H9 (cell line): ENCODE measurements at regions not wholly inside any gene's neighbourhood (a gene's known extent, or its start where the extent isn't known, plus 50 kb on each side); places are given as distances from the start of the nearest gene placed in this dataset.

Experiments
- DNase-seq: peaks from one replicate; pipeline ENCODE4 v3.0.0-alpha.2; 2017
- H2AFZ ChIP-seq: one replicate; pipeline ENCODE4 v1.6.1; 2013; ENCODE audit warnings: mild to moderate bottlenecking, low read length, control low read depth, moderate library complexity
- H2AK5ac ChIP-seq: 2 replicates; pipeline ENCODE4 v1.6.1; 2013; ENCODE audit warnings: low read length, control low read depth, mixed read lengths; ENCODE audit not compliant: insufficient read length
- H2BK120ac ChIP-seq: one replicate; pipeline ENCODE4 v1.6.1; 2013; ENCODE audit warnings: low read depth, mild to moderate bottlenecking, low read length, control low read depth, inconsistent platforms; ENCODE audit not compliant: poor library complexity, severe bottlenecking
- H2BK12ac ChIP-seq: 2 replicates; pipeline ENCODE4 v1.6.1; 2013; ENCODE audit warnings: low read length, control low read depth, mixed read lengths, low read depth; ENCODE audit not compliant: insufficient read length
- H2BK15ac ChIP-seq: 2 replicates; pipeline ENCODE4 v1.6.1; 2013; ENCODE audit warnings: low read depth, low read length, control low read depth
- H2BK20ac ChIP-seq: one replicate; pipeline ENCODE4 v1.6.1; 2013; ENCODE audit warnings: low read depth, mild to moderate bottlenecking, low read length, control low read depth, inconsistent platforms; ENCODE audit not compliant: poor library complexity, severe bottlenecking
- H2BK5ac ChIP-seq: 2 replicates; pipeline ENCODE4 v1.6.1; 2013; ENCODE audit warnings: low read length, control low read depth, mixed read lengths; ENCODE audit not compliant: insufficient read length
- H3K14ac ChIP-seq: 2 replicates; pipeline ENCODE4 v1.6.1; 2013; ENCODE audit warnings: low read length, control low read depth; ENCODE audit not compliant: insufficient read depth
- H3K18ac ChIP-seq: 2 replicates; pipeline ENCODE4 v1.6.1; 2013; ENCODE audit warnings: low read depth, mild to moderate bottlenecking, mixed read lengths, low read length, control low read depth; ENCODE audit not compliant: insufficient read length
- H3K23ac ChIP-seq: 2 replicates; pipeline ENCODE4 v1.6.1; 2013; ENCODE audit warnings: low read length, control low read depth, mixed read lengths, low read depth; ENCODE audit not compliant: insufficient read length
- H3K23me2 ChIP-seq: 2 replicates; pipeline ENCODE4 v1.6.1; 2013; ENCODE audit warnings: low read depth, mild to moderate bottlenecking, mixed read lengths, low read length, control low read depth; ENCODE audit not compliant: insufficient read length, poor library complexity, severe bottlenecking
- H3K27ac ChIP-seq: 2 replicates; pipeline ENCODE4 v1.5.1; 2013; ENCODE audit warnings: low read length, control low read depth, mixed read lengths, low read depth; ENCODE audit not compliant: insufficient read length
- H3K27me3 ChIP-seq: 2 replicates; pipeline ENCODE4 v1.6.1; 2013; ENCODE audit warnings: low read length, control low read depth, inconsistent platforms; ENCODE audit not compliant: insufficient read depth
- H3K4ac ChIP-seq: 2 replicates; pipeline ENCODE4 v1.6.1; 2013; ENCODE audit warnings: low read depth, mild to moderate bottlenecking, control low read depth, inconsistent platforms, low read length, moderate library complexity
- H3K4me1 ChIP-seq: 2 replicates; pipeline ENCODE4 v1.6.1; 2013; ENCODE audit warnings: low read length, control low read depth, inconsistent platforms; ENCODE audit not compliant: insufficient read depth
- H3K4me2 ChIP-seq: 2 replicates; pipeline ENCODE4 v1.6.1; 2013; ENCODE audit warnings: low read length, control low read depth, mixed read lengths; ENCODE audit not compliant: insufficient read length, insufficient read depth
- H3K56ac ChIP-seq: 2 replicates; pipeline ENCODE4 v1.6.1; 2013; ENCODE audit warnings: low read depth, mild to moderate bottlenecking, mixed read lengths, low read length, control low read depth; ENCODE audit not compliant: insufficient read length
- H3K79me1 ChIP-seq: 2 replicates; pipeline ENCODE4 v1.6.1; 2013; ENCODE audit warnings: low read depth, mild to moderate bottlenecking, moderate library complexity, low read length, control low read depth, inconsistent platforms; ENCODE audit not compliant: insufficient read depth, poor library complexity, severe bottlenecking
- H3K79me2 ChIP-seq: 2 replicates; pipeline ENCODE4 v1.6.1; 2013; ENCODE audit warnings: low read length, control low read depth, inconsistent platforms; ENCODE audit not compliant: insufficient read depth
- H3K9ac ChIP-seq: 2 replicates; pipeline ENCODE4 v1.6.1; 2013; ENCODE audit warnings: low read length, control low read depth, mixed read lengths; ENCODE audit not compliant: insufficient read length; ENCODE audit errors: extremely low read depth
- H3K9me3 ChIP-seq: one replicate; pipeline ENCODE4 v1.6.1; 2013; ENCODE audit warnings: low read depth, low read length, inconsistent platforms; ENCODE audit not compliant: control insufficient read depth
- H3T11ph ChIP-seq: one replicate; pipeline ENCODE4 v1.6.1; 2013; ENCODE audit warnings: mild to moderate bottlenecking, low read length, control low read depth, inconsistent platforms
- H4K20me1 ChIP-seq: one replicate; pipeline ENCODE4 v1.6.1; 2013; ENCODE audit not compliant: control insufficient read depth, insufficient read length, insufficient read depth
- H4K5ac ChIP-seq: 2 replicates; pipeline ENCODE4 v1.6.1; 2013; ENCODE audit warnings: low read depth, mild to moderate bottlenecking, mixed read lengths, low read length, control low read depth; ENCODE audit not compliant: insufficient read length
- H4K8ac ChIP-seq: replicated peaks from 2 replicates; pipeline ENCODE4 v1.6.1; 2013; ENCODE audit warnings: low read length, control low read depth, mixed read lengths, low read depth; ENCODE audit not compliant: insufficient read length
- H4K91ac ChIP-seq: 2 replicates; pipeline ENCODE4 v1.6.1; 2013; ENCODE audit warnings: low read depth, mild to moderate bottlenecking, moderate library complexity, mixed read lengths, low read length, control low read depth; ENCODE audit not compliant: insufficient read length
- H3K27ac Mint-ChIP-seq, 3 experiments: 2 replicates in 2 of 3; 3 replicates in 1 of 3; pipeline ENCODE4 v1.8.0; 2020 to 2021; ENCODE audit warnings: mixed read lengths in 3 of 3, mild to moderate bottlenecking in 1 of 3, moderate library complexity in 1 of 3
- H3K27me3 Mint-ChIP-seq: 2 replicates; pipeline ENCODE4 v1.8.0; 2021; ENCODE audit warnings: low read depth, mild to moderate bottlenecking, moderate library complexity, mixed read lengths
- H3K36me3 Mint-ChIP-seq, 3 experiments: 2 replicates in 2 of 3; 3 replicates in 1 of 3; pipeline ENCODE4 v1.8.0; 2020 to 2021; ENCODE audit warnings: low read depth in 3 of 3, mixed read lengths in 3 of 3; ENCODE audit not compliant: insufficient read depth in 1 of 3
- H3K4me1 Mint-ChIP-seq, 2 experiments: 2 replicates each; pipeline ENCODE4 v1.8.0; 2020; ENCODE audit warnings: mixed read lengths in 2 of 2
- H3K4me3 Mint-ChIP-seq, 2 experiments: 2 replicates in 1 of 2; 3 replicates in 1 of 2; pipeline ENCODE4 v1.8.0; 2020 to 2021; ENCODE audit warnings: mild to moderate bottlenecking in 2 of 2, mixed read lengths in 2 of 2, moderate library complexity in 1 of 2
- H3K9me3 Mint-ChIP-seq, 2 experiments: 2 replicates in 1 of 2; 3 replicates in 1 of 2; pipeline ENCODE4 v1.8.0; 2020; ENCODE audit warnings: mild to moderate bottlenecking in 2 of 2, mixed read lengths in 2 of 2, moderate library complexity in 1 of 2
- CTCF ChIP-seq: fragments of 200-600 bp; sonication (generic); conservative IDR thresholded peaks from 3 replicates; pipeline ENCODE4 v1.8.0; 2021; ENCODE audit warnings: antibody characterized with exemption, mild to moderate bottlenecking
- WGBS: extraction: QIAGEN DNeasy Blood & Tissue Kit; methylation state at CpG from one replicate; pipeline ENCODE4 v1.1.7; 2013; ENCODE audit warnings: missing lambda C conversion rate, low lambda C conversion rate, mixed read lengths; ENCODE audit not compliant: insufficient read length; ENCODE audit errors: extremely low coverage; 5-methylcytosine and 5-hydroxymethylcytosine counted together

- H2BK120ac ChIP-seq = no peak overlapping the region
- no CpG with 5 or more reads among the region's 6 CpGs for WGBS
- H3K4ac ChIP-seq = no peak overlapping the region
- no peak for TF ChIP-seq CTCF
- H3K4me1 Mint-ChIP-seq = peaks cover 6 to 12% of the 10 kb centered on the region in 2 experiments
- H3K27me3 Mint-ChIP-seq = no peaks in the 10 kb centered on the region
- H3K9me3 Mint-ChIP-seq = no peaks in the 10 kb centered on the region
- H2AFZ ChIP-seq = no peak overlapping the region
- no peak overlapping the region for H3K27ac ChIP-seq
- H4K20me1 ChIP-seq = no peaks in the 10 kb centered on the region
- no peak overlapping the region for H3K9ac ChIP-seq
- H4K8ac ChIP-seq = no peak overlapping the region
- no peaks in the 10 kb centered on the region for H3K23me2 ChIP-seq
- H3T11ph ChIP-seq = no peak overlapping the region
- no peaks in the 10 kb centered on the region for H3K79me2 ChIP-seq
- no peak overlapping the region for H4K91ac ChIP-seq
- H3K56ac ChIP-seq = no peak overlapping the region
- H2BK5ac ChIP-seq = no peak overlapping the region
- no peaks in the 10 kb centered on the region for H3K79me1 ChIP-seq
- H2BK12ac ChIP-seq = no peak overlapping the region
- no peaks in the 10 kb centered on the region for H3K9me3 ChIP-seq
- no peak overlapping the region for H2AK5ac ChIP-seq
- no peak overlapping the region for H3K14ac ChIP-seq
- H3K4me1 ChIP-seq = no peaks in the 10 kb centered on the region
- no peak overlapping the region for H3K27ac Mint-ChIP-seq
- no peak overlapping the region for H3K4me2 ChIP-seq
- H3K23ac ChIP-seq = no peak overlapping the region
- H3K4me3 Mint-ChIP-seq = no peak overlapping the region
- no peak overlapping the region for H3K18ac ChIP-seq
- H4K5ac ChIP-seq = no peak overlapping the region
- no peaks in the 10 kb centered on the region for H3K27me3 ChIP-seq
- H2BK15ac ChIP-seq = no peak overlapping the region
- DNase-seq = no peak
- H2BK20ac ChIP-seq = no peak overlapping the region
- no peaks in the 10 kb centered on the region for H3K36me3 Mint-ChIP-seq
Observed at GRCh38 chr2:59567151-59567550, 986.3 kb downstream of the BCL11A start.
